Endothelial cell of umbilical vein (primary cell): ENCODE measurements at regions not wholly inside any gene's neighbourhood (a gene's known extent, or its start where the extent isn't known, plus 50 kb on each side); places are given as distances from the start of the nearest gene placed in this dataset.

ENCODE experiments used
- BruUV-seq: library from RNA; stranded (reverse); fragments of 400-500 nt; replicated peaks from 2 replicates; lab custom pipeline; 2021; lab: Mats Ljungman, UMichigan
- CTCF ChIA-PET: fragments of 300-600, 350-600 bp; sonication (Branson Sonifier 250); formaldehyde crosslinking; loops from one replicate; lab custom pipeline; 2021; ENCODE audit warnings: antibody characterized with exemption, inconsistent platforms; lab: Charles Lee
- POLR2A ChIA-PET: fragments of 300-600, 350-600 bp; sonication (Branson Sonifier 250); formaldehyde crosslinking; loops from one replicate; lab custom pipeline; 2021; ENCODE audit warnings: antibody characterized with exemption, inconsistent platforms; lab: Charles Lee
- DNase-seq: peaks from one replicate; pipeline ENCODE4 v3.0.0-alpha.2; 2011; ENCODE audit warnings: low read depth, low spot score
- FAIRE-seq: peaks from 2 replicates; lab custom pipeline; 2011; peaks lifted over from hg19 to GRCh38; lab: Jason Lieb, UNC
- H2AFZ ChIP-seq: 2 replicates; pipeline ENCODE4 v1.6.0; 2012; ENCODE audit warnings: low read depth, low read length, control low read depth, inconsistent platforms
- H3K27ac ChIP-seq: 2 replicates; pipeline ENCODE4 v1.5.1; 2011; ENCODE audit warnings: low read depth, mild to moderate bottlenecking, control low read depth, low read length, moderate library complexity; ENCODE audit not compliant: insufficient read depth
- H3K27me3 ChIP-seq, 2 experiments: 2 replicates each; pipeline versions ENCODE4 v1.6.0 to v1.6.1; 2011; ENCODE audit warnings: low read length in 2 of 2, mixed read lengths in 1 of 2; ENCODE audit not compliant: control insufficient read depth in 2 of 2, insufficient read depth in 2 of 2
- H3K36me3 ChIP-seq, 2 experiments: 2 replicates in 1 of 2; 3 replicates in 1 of 2; pipeline ENCODE4 v1.5.1; 2011; ENCODE audit warnings: low read length in 2 of 2, mild to moderate bottlenecking in 1 of 2, moderate library complexity in 1 of 2; ENCODE audit not compliant: control insufficient read depth in 2 of 2, insufficient read depth in 2 of 2; ENCODE audit errors: extremely low read depth in 1 of 2
- H3K4me1 ChIP-seq: 3 replicates; pipeline ENCODE4 v1.5.1; 2011; ENCODE audit warnings: mild to moderate bottlenecking, low read length; ENCODE audit not compliant: control insufficient read depth, insufficient read depth; ENCODE audit errors: extremely low read depth
- H3K4me2 ChIP-seq: 2 replicates; pipeline ENCODE4 v1.6.1; 2011; ENCODE audit warnings: low read length, control low read depth, mixed read lengths; ENCODE audit not compliant: insufficient read depth
- H3K4me3 ChIP-seq, 3 experiments: fragments of 200-600 bp in 1 of 3; sonication (generic), shearing (Covaris generic) in 1 of 3; replicated peaks in 1 of 3; 2 replicates each; pipeline ENCODE4 v1.5.1; 2011 to 2016; ENCODE audit warnings: control low read depth in 3 of 3, low read length in 3 of 3, mild to moderate bottlenecking in 2 of 3, inconsistent platforms in 1 of 3, low read depth in 1 of 3, moderate library complexity in 1 of 3; ENCODE audit not compliant: insufficient read depth in 1 of 3
- H3K79me2 ChIP-seq: 2 replicates; pipeline ENCODE4 v1.6.0; 2012; ENCODE audit warnings: low read length, inconsistent platforms; ENCODE audit not compliant: control insufficient read depth, insufficient read depth
- H3K9ac ChIP-seq: replicated peaks from 2 replicates; pipeline ENCODE3; 2011; ENCODE audit warnings: low read length, control low read depth; ENCODE audit not compliant: insufficient read depth; ENCODE audit errors: extremely low read depth
- H3K9me1 ChIP-seq: replicated peaks from 3 replicates; pipeline ENCODE4 v1.6.0; 2011; ENCODE audit warnings: mild to moderate bottlenecking, low read length; ENCODE audit not compliant: control insufficient read depth, insufficient read depth; ENCODE audit errors: extremely low read depth
- H3K9me3 ChIP-seq: replicated peaks from 2 replicates; pipeline ENCODE4 v1.5.1; 2012; ENCODE audit warnings: low read length, inconsistent platforms; ENCODE audit not compliant: control insufficient read depth, insufficient read depth
- H4K20me1 ChIP-seq: replicated peaks from 2 replicates; pipeline ENCODE3; 2011; ENCODE audit warnings: mild to moderate bottlenecking, low read length; ENCODE audit not compliant: control insufficient read depth, insufficient read depth; ENCODE audit errors: extremely low read depth
- EZH2 ChIP-seq: IDR thresholded peaks from 2 replicates; pipeline ENCODE4 v1.6.1; 2012; ENCODE audit warnings: borderline replicate concordance, low read depth, mild to moderate bottlenecking, moderate library complexity, low read length, inconsistent platforms; ENCODE audit not compliant: severe bottlenecking
- FOS ChIP-seq: IDR thresholded peaks from 2 replicates; pipeline ENCODE4 v1.6.1; 2011; ENCODE audit warnings: mild to moderate bottlenecking, low read length, moderate library complexity, borderline replicate concordance; ENCODE audit not compliant: insufficient read depth
- GATA2 ChIP-seq: IDR thresholded peaks from 2 replicates; pipeline ENCODE4 v1.7.0; 2011; ENCODE audit warnings: low read depth, mild to moderate bottlenecking, moderate library complexity, mixed read lengths, low read length; ENCODE audit not compliant: insufficient read length, insufficient read depth
- JUN ChIP-seq: IDR thresholded peaks from 2 replicates; pipeline ENCODE4 v1.6.1; 2011; ENCODE audit warnings: borderline replicate concordance, low read depth; ENCODE audit not compliant: insufficient read length, insufficient read depth
- MAX ChIP-seq: IDR thresholded peaks from 2 replicates; pipeline ENCODE4 v1.6.1; 2011; ENCODE audit not compliant: insufficient read depth, insufficient read length
- MYC ChIP-seq: IDR thresholded peaks from one replicate; pipeline ENCODE4 v1.6.1; 2011; ENCODE audit warnings: mild to moderate bottlenecking, low read depth, low read length
- POLR2A ChIP-seq: IDR thresholded peaks from 2 replicates; pipeline ENCODE4 v1.6.1; 2012; ENCODE audit warnings: low read depth, mild to moderate bottlenecking, control low read depth, low read length
- POLR2AphosphoS5 ChIP-seq: IDR thresholded peaks from 2 replicates; pipeline ENCODE4 v1.6.1; 2012; ENCODE audit warnings: low read depth, mild to moderate bottlenecking, control low read depth, low read length, moderate library complexity; ENCODE audit not compliant: insufficient read depth
- dilution Hi-C: fragments of 300-500 bp; cut with MboI; formaldehyde crosslinking; loops from one replicate; pipeline ENCODE4 v1.15.0; 2019; ENCODE audit warnings: low sequenced_read_pairs; ENCODE audit not compliant: extremely low pct_ligation_motif_present
- intact Hi-C: fragments of 100-400 bp; cut with micrococcal nuclease; formaldehyde crosslinking; loops from one replicate; pipeline ENCODE4 v1.10.0; 2022
- TF ChIP-seq, protein P1 (sequence below), 2 donors: IDR thresholded peaks; 1 replicate in 1 of 2; 2 replicates in 1 of 2; pipeline ENCODE4 v1.5.1; 2011; ENCODE audit warnings: low read length in 2 of 2, mild to moderate bottlenecking in 2 of 2, moderate library complexity in 2 of 2, control low read depth in 1 of 2, inconsistent platforms in 1 of 2, low read depth in 1 of 2; ENCODE audit not compliant: insufficient read depth in 1 of 2; ENCODE audit errors: extremely low read depth in 1 of 2

DNA sequence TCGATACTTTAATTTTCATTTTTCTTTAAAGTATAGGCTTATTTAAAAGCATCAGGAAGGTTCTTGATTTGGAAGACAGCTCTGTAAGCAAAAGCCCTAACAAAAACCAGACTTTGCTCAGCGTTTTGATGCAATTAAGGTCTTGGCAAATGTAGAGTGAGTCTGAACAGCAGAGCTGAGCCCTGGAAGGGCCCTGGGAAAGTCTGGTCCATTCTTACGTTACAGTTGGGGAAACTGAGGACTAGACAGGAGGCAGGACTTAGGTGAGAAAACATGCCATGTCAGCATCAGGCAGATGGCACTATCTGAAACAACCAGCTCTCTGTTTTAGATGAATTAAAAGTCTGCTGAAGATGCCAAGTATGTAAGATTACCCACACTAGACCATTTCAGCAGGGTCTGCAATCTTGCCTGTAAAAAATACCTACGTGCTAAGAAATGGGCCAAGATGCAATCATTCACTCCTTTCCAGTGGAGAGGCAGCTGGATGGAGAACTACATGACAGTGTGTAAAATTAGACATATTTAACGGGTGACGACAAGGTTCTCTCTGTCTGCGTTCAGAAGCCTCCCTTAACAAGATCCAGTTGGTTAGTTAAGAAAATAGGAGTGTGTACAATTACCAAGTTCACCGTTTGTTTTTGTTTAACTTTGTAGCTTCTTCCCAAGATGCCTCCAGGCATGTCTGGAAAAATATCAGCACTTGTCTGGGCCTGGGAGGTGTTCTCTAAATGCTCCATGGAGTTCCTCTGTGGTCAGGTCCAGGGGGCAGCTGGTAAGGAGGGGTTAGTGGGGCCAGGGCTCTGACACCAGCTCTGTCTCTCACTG is 502.3 kb upstream of the ZMIZ1 start:
- no peak overlapping the region for H2AFZ ChIP-seq
- no peak overlapping the region for H3K4me3 ChIP-seq
- FAIRE-seq (no peak), DNase-seq (no peak)
- ChIA-PET CTCF (interaction anchor here (2.1 kb wide), 1 partner anchor 519 kb away, joined by 5 read pairs; no protein-coding TSS in a partner anchor), POLR2A (interaction anchor here (0.6 kb wide), 1 partner anchor 21 kb away, joined by 3 read pairs; no protein-coding TSS in a partner anchor)
- no TSS peak for BruUV-seq
- H3K9me3 ChIP-seq = no peaks in the 10 kb centered on the region
- dilution Hi-C loops (no loop called here), intact Hi-C loops (no loop called here)
- H3K4me1 ChIP-seq = no peaks in the 10 kb centered on the region
- no peaks in the 10 kb centered on the region for H4K20me1 ChIP-seq
- no peak overlapping the region for H3K9ac ChIP-seq
- no peaks in the 10 kb centered on the region for H3K9me1 ChIP-seq
- no peak for TF ChIP-seq MYC
- TF ChIP-seq, protein P1, sequence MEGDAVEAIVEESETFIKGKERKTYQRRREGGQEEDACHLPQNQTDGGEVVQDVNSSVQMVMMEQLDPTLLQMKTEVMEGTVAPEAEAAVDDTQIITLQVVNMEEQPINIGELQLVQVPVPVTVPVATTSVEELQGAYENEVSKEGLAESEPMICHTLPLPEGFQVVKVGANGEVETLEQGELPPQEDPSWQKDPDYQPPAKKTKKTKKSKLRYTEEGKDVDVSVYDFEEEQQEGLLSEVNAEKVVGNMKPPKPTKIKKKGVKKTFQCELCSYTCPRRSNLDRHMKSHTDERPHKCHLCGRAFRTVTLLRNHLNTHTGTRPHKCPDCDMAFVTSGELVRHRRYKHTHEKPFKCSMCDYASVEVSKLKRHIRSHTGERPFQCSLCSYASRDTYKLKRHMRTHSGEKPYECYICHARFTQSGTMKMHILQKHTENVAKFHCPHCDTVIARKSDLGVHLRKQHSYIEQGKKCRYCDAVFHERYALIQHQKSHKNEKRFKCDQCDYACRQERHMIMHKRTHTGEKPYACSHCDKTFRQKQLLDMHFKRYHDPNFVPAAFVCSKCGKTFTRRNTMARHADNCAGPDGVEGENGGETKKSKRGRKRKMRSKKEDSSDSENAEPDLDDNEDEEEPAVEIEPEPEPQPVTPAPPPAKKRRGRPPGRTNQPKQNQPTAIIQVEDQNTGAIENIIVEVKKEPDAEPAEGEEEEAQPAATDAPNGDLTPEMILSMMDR (IDR thresholded peaks at IDR 0.05; ENCODE audit: extremely low read depth in 1 of 2, insufficient read depth in 1 of 2, low read depth in 1 of 2, low read length in 2 of 2) = no peak
- no peak for TF ChIP-seq JUN
- TF ChIP-seq POLR2AphosphoS5 = no peak
- TF ChIP-seq POLR2A = no peak
- no peak for TF ChIP-seq MAX
- no peak for TF ChIP-seq FOS
- TF ChIP-seq EZH2 = no peak
- TF ChIP-seq GATA2 = no peak
- no peak overlapping the region for H3K4me2 ChIP-seq
- H3K27ac ChIP-seq = no peak overlapping the region
- no peaks in the 10 kb centered on the region for H3K79me2 ChIP-seq
- H3K27me3 ChIP-seq = peaks cover 7 to 14% of the 10 kb centered on the region in 2 experiments
- no peaks in the 10 kb centered on the region for H3K36me3 ChIP-seq
